Endothelial cell of umbilical vein (primary cell): ENCODE measurements at regions not wholly inside any gene's neighbourhood (a gene's known extent, or its start where the extent isn't known, plus 50 kb on each side); places are given as distances from the start of the nearest gene placed in this dataset.

Experiments
- BruUV-seq: library from RNA; stranded (reverse); fragments of 400-500 nt; replicated peaks from 2 replicates; lab custom pipeline; 2021; lab: Mats Ljungman, UMichigan
- CTCF ChIA-PET: fragments of 300-600, 350-600 bp; sonication (Branson Sonifier 250); formaldehyde crosslinking; loops from one replicate; lab custom pipeline; 2021; ENCODE audit warnings: antibody characterized with exemption, inconsistent platforms; lab: Charles Lee
- POLR2A ChIA-PET: fragments of 300-600, 350-600 bp; sonication (Branson Sonifier 250); formaldehyde crosslinking; loops from one replicate; lab custom pipeline; 2021; ENCODE audit warnings: antibody characterized with exemption, inconsistent platforms; lab: Charles Lee
- DNase-seq: peaks from one replicate; pipeline ENCODE4 v3.0.0-alpha.2; 2011; ENCODE audit warnings: low read depth, low spot score
- FAIRE-seq: peaks from 2 replicates; lab custom pipeline; 2011; peaks lifted over from hg19 to GRCh38; lab: Jason Lieb, UNC
- H2AFZ ChIP-seq: 2 replicates; pipeline ENCODE4 v1.6.0; 2012; ENCODE audit warnings: low read depth, low read length, control low read depth, inconsistent platforms
- H3K27ac ChIP-seq: 2 replicates; pipeline ENCODE4 v1.5.1; 2011; ENCODE audit warnings: low read depth, mild to moderate bottlenecking, control low read depth, low read length, moderate library complexity; ENCODE audit not compliant: insufficient read depth
- H3K27me3 ChIP-seq, 2 experiments: 2 replicates each; pipeline versions ENCODE4 v1.6.0 to v1.6.1; 2011; ENCODE audit warnings: low read length in 2 of 2, mixed read lengths in 1 of 2; ENCODE audit not compliant: control insufficient read depth in 2 of 2, insufficient read depth in 2 of 2
- H3K36me3 ChIP-seq, 2 experiments: 2 replicates in 1 of 2; 3 replicates in 1 of 2; pipeline ENCODE4 v1.5.1; 2011; ENCODE audit warnings: low read length in 2 of 2, mild to moderate bottlenecking in 1 of 2, moderate library complexity in 1 of 2; ENCODE audit not compliant: control insufficient read depth in 2 of 2, insufficient read depth in 2 of 2; ENCODE audit errors: extremely low read depth in 1 of 2
- H3K4me1 ChIP-seq: 3 replicates; pipeline ENCODE4 v1.5.1; 2011; ENCODE audit warnings: mild to moderate bottlenecking, low read length; ENCODE audit not compliant: control insufficient read depth, insufficient read depth; ENCODE audit errors: extremely low read depth
- H3K4me2 ChIP-seq: 2 replicates; pipeline ENCODE4 v1.6.1; 2011; ENCODE audit warnings: low read length, control low read depth, mixed read lengths; ENCODE audit not compliant: insufficient read depth
- H3K4me3 ChIP-seq, 3 experiments: fragments of 200-600 bp in 1 of 3; sonication (generic), shearing (Covaris generic) in 1 of 3; replicated peaks in 1 of 3; 2 replicates each; pipeline ENCODE4 v1.5.1; 2011 to 2016; ENCODE audit warnings: control low read depth in 3 of 3, low read length in 3 of 3, mild to moderate bottlenecking in 2 of 3, inconsistent platforms in 1 of 3, low read depth in 1 of 3, moderate library complexity in 1 of 3; ENCODE audit not compliant: insufficient read depth in 1 of 3
- H3K79me2 ChIP-seq: 2 replicates; pipeline ENCODE4 v1.6.0; 2012; ENCODE audit warnings: low read length, inconsistent platforms; ENCODE audit not compliant: control insufficient read depth, insufficient read depth
- H3K9ac ChIP-seq: replicated peaks from 2 replicates; pipeline ENCODE3; 2011; ENCODE audit warnings: low read length, control low read depth; ENCODE audit not compliant: insufficient read depth; ENCODE audit errors: extremely low read depth
- H3K9me1 ChIP-seq: replicated peaks from 3 replicates; pipeline ENCODE4 v1.6.0; 2011; ENCODE audit warnings: mild to moderate bottlenecking, low read length; ENCODE audit not compliant: control insufficient read depth, insufficient read depth; ENCODE audit errors: extremely low read depth
- H3K9me3 ChIP-seq: replicated peaks from 2 replicates; pipeline ENCODE4 v1.5.1; 2012; ENCODE audit warnings: low read length, inconsistent platforms; ENCODE audit not compliant: control insufficient read depth, insufficient read depth
- H4K20me1 ChIP-seq: replicated peaks from 2 replicates; pipeline ENCODE3; 2011; ENCODE audit warnings: mild to moderate bottlenecking, low read length; ENCODE audit not compliant: control insufficient read depth, insufficient read depth; ENCODE audit errors: extremely low read depth
- EZH2 ChIP-seq: IDR thresholded peaks from 2 replicates; pipeline ENCODE4 v1.6.1; 2012; ENCODE audit warnings: borderline replicate concordance, low read depth, mild to moderate bottlenecking, moderate library complexity, low read length, inconsistent platforms; ENCODE audit not compliant: severe bottlenecking
- FOS ChIP-seq: IDR thresholded peaks from 2 replicates; pipeline ENCODE4 v1.6.1; 2011; ENCODE audit warnings: mild to moderate bottlenecking, low read length, moderate library complexity, borderline replicate concordance; ENCODE audit not compliant: insufficient read depth
- GATA2 ChIP-seq: IDR thresholded peaks from 2 replicates; pipeline ENCODE4 v1.7.0; 2011; ENCODE audit warnings: low read depth, mild to moderate bottlenecking, moderate library complexity, mixed read lengths, low read length; ENCODE audit not compliant: insufficient read length, insufficient read depth
- JUN ChIP-seq: IDR thresholded peaks from 2 replicates; pipeline ENCODE4 v1.6.1; 2011; ENCODE audit warnings: borderline replicate concordance, low read depth; ENCODE audit not compliant: insufficient read length, insufficient read depth
- MYC ChIP-seq: IDR thresholded peaks from one replicate; pipeline ENCODE4 v1.6.1; 2011; ENCODE audit warnings: mild to moderate bottlenecking, low read depth, low read length
- POLR2A ChIP-seq: IDR thresholded peaks from 2 replicates; pipeline ENCODE4 v1.6.1; 2012; ENCODE audit warnings: low read depth, mild to moderate bottlenecking, control low read depth, low read length
- POLR2AphosphoS5 ChIP-seq: IDR thresholded peaks from 2 replicates; pipeline ENCODE4 v1.6.1; 2012; ENCODE audit warnings: low read depth, mild to moderate bottlenecking, control low read depth, low read length, moderate library complexity; ENCODE audit not compliant: insufficient read depth
- dilution Hi-C: fragments of 300-500 bp; cut with MboI; formaldehyde crosslinking; loops from one replicate; pipeline ENCODE4 v1.15.0; 2019; ENCODE audit warnings: low sequenced_read_pairs; ENCODE audit not compliant: extremely low pct_ligation_motif_present
- intact Hi-C: fragments of 100-400 bp; cut with micrococcal nuclease; formaldehyde crosslinking; loops from one replicate; pipeline ENCODE4 v1.10.0; 2022
- TF ChIP-seq, protein P1 (sequence below): IDR thresholded peaks from 2 replicates; pipeline ENCODE4 v1.6.1; 2011; ENCODE audit not compliant: insufficient read depth, insufficient read length
- TF ChIP-seq, protein P2 (sequence below), 2 donors: IDR thresholded peaks; 1 replicate in 1 of 2; 2 replicates in 1 of 2; pipeline ENCODE4 v1.5.1; 2011; ENCODE audit warnings: low read length in 2 of 2, mild to moderate bottlenecking in 2 of 2, moderate library complexity in 2 of 2, control low read depth in 1 of 2, inconsistent platforms in 1 of 2, low read depth in 1 of 2; ENCODE audit not compliant: insufficient read depth in 1 of 2; ENCODE audit errors: extremely low read depth in 1 of 2

DNA sequence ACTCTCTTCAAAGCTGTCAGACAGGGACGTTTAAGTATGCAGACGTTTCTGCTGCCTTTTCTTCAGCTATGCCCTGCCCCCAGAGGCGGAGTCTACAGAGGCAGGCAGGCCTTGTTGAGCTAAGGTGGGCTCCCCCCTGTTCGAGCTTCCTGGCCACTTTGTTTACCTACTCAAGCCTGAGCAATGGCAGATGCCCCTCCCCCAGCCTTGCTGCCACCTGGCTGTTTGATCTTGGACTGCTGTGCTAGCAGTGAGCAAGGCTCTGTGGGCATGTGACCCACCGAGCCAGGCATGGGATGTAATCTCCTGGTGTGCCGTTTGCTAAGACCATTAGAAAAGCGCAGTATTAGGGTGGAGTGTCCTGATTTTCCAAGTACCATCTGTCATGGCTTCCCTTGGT is 900.4 kb upstream of the MDGA2 start:
- CTCF ChIA-PET: no interaction called here
- Histone ChIP-seq H3K9me1 (no peaks in the 10 kb centered on the region), H2AFZ (no peak overlapping the region), H3K9me3 (no peaks in the 10 kb centered on the region), H3K27me3 (no peaks in the 10 kb centered on the region), H4K20me1 (no peaks in the 10 kb centered on the region), H3K4me1 (no peaks in the 10 kb centered on the region), H3K79me2 (no peaks in the 10 kb centered on the region), H3K27ac (no peak overlapping the region), H3K4me3 (no peak overlapping the region), H3K36me3 (no peaks in the 10 kb centered on the region), H3K4me2 (no peak overlapping the region), H3K9ac (no peak overlapping the region)
- dilution Hi-C loops (no loop called here), intact Hi-C loops (no loop called here)
- TF ChIP-seq, protein P1, sequence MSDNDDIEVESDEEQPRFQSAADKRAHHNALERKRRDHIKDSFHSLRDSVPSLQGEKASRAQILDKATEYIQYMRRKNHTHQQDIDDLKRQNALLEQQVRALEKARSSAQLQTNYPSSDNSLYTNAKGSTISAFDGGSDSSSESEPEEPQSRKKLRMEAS: no peak
- TF ChIP-seq GATA2 (no peak), POLR2A (no peak), FOS (no peak), EZH2 (no peak), JUN (no peak)
- TF ChIP-seq, protein P2, sequence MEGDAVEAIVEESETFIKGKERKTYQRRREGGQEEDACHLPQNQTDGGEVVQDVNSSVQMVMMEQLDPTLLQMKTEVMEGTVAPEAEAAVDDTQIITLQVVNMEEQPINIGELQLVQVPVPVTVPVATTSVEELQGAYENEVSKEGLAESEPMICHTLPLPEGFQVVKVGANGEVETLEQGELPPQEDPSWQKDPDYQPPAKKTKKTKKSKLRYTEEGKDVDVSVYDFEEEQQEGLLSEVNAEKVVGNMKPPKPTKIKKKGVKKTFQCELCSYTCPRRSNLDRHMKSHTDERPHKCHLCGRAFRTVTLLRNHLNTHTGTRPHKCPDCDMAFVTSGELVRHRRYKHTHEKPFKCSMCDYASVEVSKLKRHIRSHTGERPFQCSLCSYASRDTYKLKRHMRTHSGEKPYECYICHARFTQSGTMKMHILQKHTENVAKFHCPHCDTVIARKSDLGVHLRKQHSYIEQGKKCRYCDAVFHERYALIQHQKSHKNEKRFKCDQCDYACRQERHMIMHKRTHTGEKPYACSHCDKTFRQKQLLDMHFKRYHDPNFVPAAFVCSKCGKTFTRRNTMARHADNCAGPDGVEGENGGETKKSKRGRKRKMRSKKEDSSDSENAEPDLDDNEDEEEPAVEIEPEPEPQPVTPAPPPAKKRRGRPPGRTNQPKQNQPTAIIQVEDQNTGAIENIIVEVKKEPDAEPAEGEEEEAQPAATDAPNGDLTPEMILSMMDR (IDR thresholded peaks at IDR 0.05; ENCODE audit: extremely low read depth in 1 of 2, insufficient read depth in 1 of 2, low read depth in 1 of 2, low read length in 2 of 2): no peak
- no peak for FAIRE-seq
- no TSS peak for BruUV-seq
- POLR2A ChIA-PET: no interaction called here
- no peak for DNase-seq

DNA sequence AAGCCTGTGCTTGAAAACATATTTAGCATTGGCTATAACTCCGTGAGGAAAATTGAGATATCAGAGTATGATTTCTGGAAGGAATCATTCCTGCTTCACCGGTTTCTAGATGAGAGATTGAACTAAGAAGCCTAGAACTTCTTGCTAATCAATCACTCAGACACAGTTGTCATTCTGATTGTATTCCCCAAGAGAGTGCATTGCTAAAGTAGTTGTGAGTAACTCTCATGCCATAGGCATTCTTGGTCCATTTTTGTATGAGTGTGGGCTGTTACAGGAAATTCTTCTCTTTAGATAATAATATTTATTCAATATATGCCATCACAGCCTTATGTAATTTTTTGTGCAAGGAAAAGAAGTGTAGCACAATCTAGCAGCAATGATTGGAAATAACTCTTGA is 893.3 kb upstream of the MDGA2 start:
- TF ChIP-seq, protein P2 (IDR thresholded peaks at IDR 0.05; ENCODE audit: extremely low read depth in 1 of 2, insufficient read depth in 1 of 2, low read depth in 1 of 2, low read length in 2 of 2): no peak
- TF ChIP-seq FOS: no peak
- no peak for TF ChIP-seq GATA2
- TF ChIP-seq POLR2A: no peak
- TF ChIP-seq MYC: no peak
- TF ChIP-seq, protein P1: no peak
- no peak for TF ChIP-seq POLR2AphosphoS5
- TF ChIP-seq EZH2: no peak
- no peak overlapping the region for H3K9ac ChIP-seq
- FAIRE-seq: no peak
- no peaks in the 10 kb centered on the region for H3K27me3 ChIP-seq
- no peaks in the 10 kb centered on the region for H3K36me3 ChIP-seq
- H3K27ac ChIP-seq: no peak overlapping the region
- no peaks in the 10 kb centered on the region for H3K9me1 ChIP-seq
- POLR2A ChIA-PET: no interaction called here
- no peak overlapping the region for H3K4me3 ChIP-seq
- H3K9me3 ChIP-seq: no peaks in the 10 kb centered on the region
- no peaks in the 10 kb centered on the region for H3K79me2 ChIP-seq
- dilution Hi-C loops: no loop called here
- no peak overlapping the region for H2AFZ ChIP-seq
- BruUV-seq: no TSS peak
- no peaks in the 10 kb centered on the region for H3K4me1 ChIP-seq
- no peaks in the 10 kb centered on the region for H4K20me1 ChIP-seq
- CTCF ChIA-PET: no interaction called here
- H3K4me2 ChIP-seq: no peak overlapping the region
- no peak for DNase-seq
- intact Hi-C loops: no loop called here
